Parathyroid adenoma (tissue), 2 donors: ENCODE measurements at regions not wholly inside any gene's neighbourhood (a gene's known extent, or its start where the extent isn't known, plus 50 kb on each side); places are given as distances from the start of the nearest gene placed in this dataset.

Experiments
- H2AFZ ChIP-seq: fragments of 300-600 bp; sonication (generic); one replicate; pipeline ENCODE4 v1.7.0; 2017; ENCODE audit warnings: antibody characterized with exemption, mild to moderate bottlenecking
- H3K27ac ChIP-seq: fragments of 300-600 bp; sonication (generic); one replicate; pipeline ENCODE4 v1.7.0; 2017
- H3K27me3 ChIP-seq: fragments of 300-600 bp; sonication (generic); one replicate; pipeline ENCODE4 v1.7.0; 2017; ENCODE audit warnings: low read length; ENCODE audit not compliant: control insufficient read depth, insufficient read depth
- H3K36me3 ChIP-seq: fragments of 300-600 bp; sonication (generic); one replicate; pipeline ENCODE4 v1.7.0; 2017; ENCODE audit warnings: low read length; ENCODE audit not compliant: control insufficient read depth, insufficient read depth
- H3K4me1 ChIP-seq: fragments of 300-600 bp; sonication (generic); one replicate; pipeline ENCODE4 v1.7.0; 2017; ENCODE audit warnings: control low read depth
- H3K4me2 ChIP-seq: fragments of 300-600 bp; sonication (generic); one replicate; pipeline ENCODE4 v1.7.0; 2017; ENCODE audit warnings: low read length
- H3K4me3 ChIP-seq: fragments of 300-600 bp; sonication (generic); one replicate; pipeline ENCODE4 v1.7.0; 2017; ENCODE audit warnings: low read depth, low read length
- H3K79me2 ChIP-seq: fragments of 300-600 bp; sonication (generic); one replicate; pipeline ENCODE4 v1.7.0; 2017; ENCODE audit warnings: control low read depth
- H3K9ac ChIP-seq: fragments of 300-600 bp; sonication (generic); one replicate; pipeline ENCODE4 v1.7.0; 2017; ENCODE audit warnings: mild to moderate bottlenecking
- H3K9me3 ChIP-seq: fragments of 300-600 bp; sonication (generic); one replicate; pipeline ENCODE4 v1.7.0; 2017; ENCODE audit warnings: low read length; ENCODE audit not compliant: control insufficient read depth
- TF ChIP-seq, protein P1 (sequence below): fragments of 300-600 bp; sonication (generic); IDR thresholded peaks from one replicate; pipeline ENCODE4 v1.7.0; 2017; ENCODE audit warnings: antibody characterized with exemption, mild to moderate bottlenecking
- donor health status: primary hyperparathyroidism.

GRCh38 chr11:22974251-22974650 lies 114.0 kb upstream of the CCDC179 start:
- H3K4me3 ChIP-seq, result no peak overlapping the region
- H3K9me3 ChIP-seq, result no peaks in the 10 kb centered on the region
- H3K36me3 ChIP-seq, result no peaks in the 10 kb centered on the region
- H3K27me3 ChIP-seq, result no peaks in the 10 kb centered on the region
- no peak overlapping the region for H3K9ac ChIP-seq
- no peaks in the 10 kb centered on the region for H3K4me1 ChIP-seq
- no peak overlapping the region for H3K27ac ChIP-seq
- no peak overlapping the region for H3K4me2 ChIP-seq
- H3K79me2 ChIP-seq, result no peaks in the 10 kb centered on the region
- TF ChIP-seq, protein P1, sequence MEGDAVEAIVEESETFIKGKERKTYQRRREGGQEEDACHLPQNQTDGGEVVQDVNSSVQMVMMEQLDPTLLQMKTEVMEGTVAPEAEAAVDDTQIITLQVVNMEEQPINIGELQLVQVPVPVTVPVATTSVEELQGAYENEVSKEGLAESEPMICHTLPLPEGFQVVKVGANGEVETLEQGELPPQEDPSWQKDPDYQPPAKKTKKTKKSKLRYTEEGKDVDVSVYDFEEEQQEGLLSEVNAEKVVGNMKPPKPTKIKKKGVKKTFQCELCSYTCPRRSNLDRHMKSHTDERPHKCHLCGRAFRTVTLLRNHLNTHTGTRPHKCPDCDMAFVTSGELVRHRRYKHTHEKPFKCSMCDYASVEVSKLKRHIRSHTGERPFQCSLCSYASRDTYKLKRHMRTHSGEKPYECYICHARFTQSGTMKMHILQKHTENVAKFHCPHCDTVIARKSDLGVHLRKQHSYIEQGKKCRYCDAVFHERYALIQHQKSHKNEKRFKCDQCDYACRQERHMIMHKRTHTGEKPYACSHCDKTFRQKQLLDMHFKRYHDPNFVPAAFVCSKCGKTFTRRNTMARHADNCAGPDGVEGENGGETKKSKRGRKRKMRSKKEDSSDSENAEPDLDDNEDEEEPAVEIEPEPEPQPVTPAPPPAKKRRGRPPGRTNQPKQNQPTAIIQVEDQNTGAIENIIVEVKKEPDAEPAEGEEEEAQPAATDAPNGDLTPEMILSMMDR, result no peak
- H2AFZ ChIP-seq, result no peak overlapping the region

DNA sequence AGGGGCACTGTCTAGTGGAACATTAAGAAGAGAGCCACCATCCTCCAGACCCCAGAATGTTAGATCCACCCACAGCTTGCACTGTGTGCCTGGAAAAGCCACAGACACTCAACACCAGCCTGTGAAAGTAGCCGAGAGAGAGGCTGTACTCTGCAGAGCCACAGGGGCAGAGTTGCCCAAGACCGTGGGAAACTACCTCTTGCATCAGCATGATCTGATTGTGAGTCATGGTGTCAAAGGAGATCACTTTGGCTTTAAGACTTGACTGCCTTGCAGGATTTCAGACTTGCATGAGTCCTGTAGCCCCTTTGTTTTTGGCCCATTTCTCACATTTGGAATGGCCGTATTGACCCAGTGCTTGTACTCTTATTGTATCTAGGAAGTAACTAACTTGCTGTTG lies 115.9 kb upstream of the CCDC179 start:
- Histone ChIP-seq H3K4me1 (no peaks in the 10 kb centered on the region), H3K27me3 (no peaks in the 10 kb centered on the region), H3K36me3 (no peaks in the 10 kb centered on the region), H3K9me3 (no peaks in the 10 kb centered on the region), H3K79me2 (no peaks in the 10 kb centered on the region), H3K4me2 (no peak overlapping the region), H2AFZ (no peak overlapping the region), H3K27ac (no peak overlapping the region), H3K9ac (no peak overlapping the region), H3K4me3 (no peak overlapping the region)
- TF ChIP-seq, protein P1, result no peak

GRCh38 chr11:22982903-22983302 lies 122.6 kb upstream of the CCDC179 start:
- H2AFZ ChIP-seq, result no peak overlapping the region
- H3K4me3 ChIP-seq, result no peak overlapping the region
- no peak overlapping the region for H3K27ac ChIP-seq

GRCh38 chr11:22984045-22984444 lies 123.8 kb upstream of the CCDC179 start:
- H3K79me2 ChIP-seq, result no peaks in the 10 kb centered on the region
- H3K9ac ChIP-seq, result no peak overlapping the region
- H3K4me1 ChIP-seq, result no peaks in the 10 kb centered on the region
- H3K36me3 ChIP-seq, result no peaks in the 10 kb centered on the region
- H3K4me2 ChIP-seq, result no peak overlapping the region
- H3K9me3 ChIP-seq, result no peaks in the 10 kb centered on the region
- no peak overlapping the region for H3K27ac ChIP-seq
- no peak overlapping the region for H3K4me3 ChIP-seq
- TF ChIP-seq, protein P1, result no peak
- H2AFZ ChIP-seq, result no peak overlapping the region
- no peaks in the 10 kb centered on the region for H3K27me3 ChIP-seq

More at GRCh38 chr11:22982903-22983302, 122.6 kb upstream of the CCDC179 start:
- TF ChIP-seq, protein P1, result no peak
- Histone ChIP-seq H3K4me2 (no peak overlapping the region), H3K79me2 (no peaks in the 10 kb centered on the region), H3K9me3 (no peaks in the 10 kb centered on the region), H3K27me3 (no peaks in the 10 kb centered on the region), H3K36me3 (no peaks in the 10 kb centered on the region), H3K4me1 (no peaks in the 10 kb centered on the region), H3K9ac (no peak overlapping the region)

GRCh38 chr11:22989371-22989770 lies 129.1 kb upstream of the CCDC179 start:
- no peak overlapping the region for H3K9ac ChIP-seq

More at GRCh38 chr11:22989371-22989770, 129.1 kb upstream of the CCDC179 start:
- TF ChIP-seq, protein P1, result no peak
- Histone ChIP-seq H3K27me3 (no peaks in the 10 kb centered on the region), H3K4me3 (no peak overlapping the region), H3K4me2 (no peak overlapping the region), H3K79me2 (no peaks in the 10 kb centered on the region), H3K36me3 (no peaks in the 10 kb centered on the region), H3K27ac (no peak overlapping the region), H2AFZ (no peak overlapping the region), H3K4me1 (no peaks in the 10 kb centered on the region), H3K9me3 (no peaks in the 10 kb centered on the region)
